GM21526 (cell line): ENCODE measurements at regions not wholly inside any gene's neighbourhood (a gene's known extent, or its start where the extent isn't known, plus 50 kb on each side); places are given as distances from the start of the nearest gene placed in this dataset.

Experiments used
- ATAC-seq: cut with Tn5 transposase; IDR thresholded peaks from one replicate; pipeline ENCODE4 v1.9.1; 2021; ENCODE audit warnings: moderate library complexity; ENCODE audit not compliant: unreplicated experiment, low FRiP score

GRCh38 chr4:175109933-175110332, 191.8 kb downstream of the ADAM29 start:
- no peak for ATAC-seq

DNA sequence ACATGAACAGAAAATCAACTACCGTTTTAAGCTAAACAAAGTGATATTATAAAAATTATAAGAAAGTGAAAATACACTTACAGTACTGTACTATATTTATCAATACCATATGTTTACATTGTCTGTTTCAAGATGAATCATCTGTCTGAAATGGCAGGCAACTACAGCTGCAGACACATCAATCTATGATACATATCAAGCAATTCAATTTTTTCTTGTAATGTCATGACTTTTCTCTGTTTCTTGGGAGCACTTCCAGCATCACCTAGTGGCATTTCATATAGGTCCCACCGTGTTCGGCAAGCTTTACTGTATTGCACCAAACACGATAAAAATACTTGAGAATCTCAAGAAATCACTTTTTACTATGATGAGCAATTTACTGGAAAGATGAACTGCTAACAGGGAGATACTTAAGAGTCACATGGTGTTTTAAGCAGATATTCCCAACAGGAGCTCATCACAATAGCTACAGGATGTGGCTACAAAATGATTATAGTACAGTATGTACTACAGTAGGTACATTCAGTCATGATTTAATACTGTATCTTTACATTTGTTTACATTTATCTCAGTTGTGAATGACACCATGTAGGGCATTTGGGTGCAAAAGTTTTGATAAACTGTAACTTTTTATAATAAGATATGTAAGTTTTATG, 207.4 kb downstream of the ADAM29 start:
- no peak for ATAC-seq

GRCh38 chr4:175127314-175127713, 209.2 kb downstream of the ADAM29 start:
- ATAC-seq: no peak

DNA sequence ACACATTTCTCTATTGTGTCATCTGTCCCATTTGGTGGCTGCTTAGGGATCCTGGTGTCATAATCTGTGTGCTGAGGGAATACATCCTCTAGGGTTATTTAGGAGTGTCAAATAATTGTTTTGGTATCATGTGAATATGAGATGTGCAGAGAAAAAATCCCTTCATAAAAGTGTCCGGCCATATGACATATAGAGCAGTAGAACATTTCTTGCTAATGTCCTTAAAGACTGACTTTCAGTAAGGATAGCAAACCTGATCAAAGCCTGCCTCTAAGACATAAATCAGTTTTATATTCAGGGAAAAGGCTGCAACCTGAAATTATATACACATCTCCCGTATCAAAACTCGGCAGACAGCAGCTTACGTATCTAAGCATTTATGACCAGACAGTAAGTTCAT, 211.6 kb downstream of the ADAM29 start:
- no peak for ATAC-seq

- no peak for ATAC-seq
Measured at GRCh38 chr4:175139205-175139604, 221.0 kb downstream of the ADAM29 start.

- no peak for ATAC-seq
Measured at GRCh38 chr4:175143116-175143515, 225.0 kb downstream of the ADAM29 start.

GRCh38 chr4:175146799-175147198, 228.6 kb downstream of the ADAM29 start:
- ATAC-seq: no peak

GRCh38 chr4:175147233-175147632, 229.1 kb downstream of the ADAM29 start:
- no peak for ATAC-seq

- no peak for ATAC-seq
Measured at GRCh38 chr4:175166020-175166419, 247.9 kb downstream of the ADAM29 start.

GRCh38 chr4:175176710-175177109, 258.6 kb downstream of the ADAM29 start:
- no peak for ATAC-seq

DNA sequence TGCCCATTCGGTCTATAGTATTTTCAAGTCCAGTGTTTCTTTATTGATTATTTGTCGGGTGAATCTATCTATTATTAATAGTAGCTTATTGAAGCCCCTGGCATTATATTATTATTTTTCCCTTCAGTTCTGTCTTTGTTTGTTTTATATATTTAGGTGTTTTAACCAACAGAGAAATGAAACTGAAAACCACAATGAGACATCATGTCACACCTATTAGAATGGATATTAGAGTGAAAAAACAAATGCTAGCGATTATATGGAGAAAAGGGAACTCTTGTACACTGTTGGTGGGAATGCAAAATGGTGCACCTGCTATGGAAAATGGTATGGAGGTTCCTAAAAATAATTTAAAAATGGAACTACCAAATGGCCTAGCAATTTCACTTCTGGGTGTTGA, 272.5 kb downstream of the ADAM29 start:
- ATAC-seq: no peak

DNA sequence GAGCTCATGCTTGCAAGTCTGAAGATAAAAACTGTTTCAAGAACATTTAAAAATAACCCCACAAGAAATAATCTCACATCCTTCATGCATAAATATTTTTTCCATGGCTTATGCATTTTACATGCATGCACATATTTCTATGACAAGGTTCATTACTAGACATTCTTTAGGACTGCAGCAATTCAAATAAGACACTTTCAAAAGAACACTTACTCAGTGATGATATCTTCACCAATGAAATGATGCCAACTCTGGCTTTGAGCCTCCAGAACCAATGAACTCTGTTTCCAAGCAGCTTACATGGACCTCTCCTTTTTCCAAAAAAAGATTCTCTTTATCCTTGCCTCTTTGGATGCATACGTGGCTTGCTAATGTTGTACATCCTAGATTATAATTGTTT, 279.9 kb downstream of the ADAM29 start:
- no peak for ATAC-seq

DNA sequence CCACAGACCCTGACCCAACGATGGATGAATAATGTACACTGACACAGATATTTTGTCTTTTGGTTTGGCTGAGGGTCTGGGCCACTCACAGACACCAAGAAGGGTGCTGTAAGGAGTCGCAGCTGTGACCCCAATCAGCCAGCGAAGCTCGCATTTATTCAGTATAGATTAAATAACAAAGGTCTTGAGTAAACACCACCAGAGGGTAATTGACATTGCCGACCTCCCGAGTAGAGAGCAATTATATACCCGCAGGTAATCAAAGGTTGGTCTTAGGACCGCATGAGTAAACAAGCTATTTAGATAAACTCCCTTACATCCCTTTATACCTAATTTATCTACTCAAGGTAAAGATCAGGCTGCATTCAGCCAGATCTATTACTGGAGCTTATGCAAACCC, 297.1 kb downstream of the ADAM29 start:
- no peak for ATAC-seq

- ATAC-seq: no peak
Measured at GRCh38 chr4:175215657-175216056, 297.5 kb downstream of the ADAM29 start.

DNA sequence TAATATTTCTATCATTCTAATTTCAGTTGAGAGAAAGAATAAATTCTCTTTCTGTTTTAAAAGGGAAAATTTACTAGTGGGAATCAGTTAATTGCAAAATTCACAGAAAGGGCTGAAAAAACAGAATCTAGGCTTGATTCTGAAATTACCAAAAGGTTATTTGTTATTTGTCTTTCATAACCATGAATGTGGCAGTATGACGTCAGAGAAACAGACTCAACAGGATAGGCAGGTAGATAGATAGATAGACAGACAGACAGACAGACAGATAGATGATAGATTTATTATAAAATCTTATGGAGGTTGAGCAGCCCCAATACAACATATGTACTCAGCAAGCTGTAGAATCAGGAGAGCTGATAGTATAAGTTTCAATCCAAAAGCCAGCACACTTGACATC, 311.0 kb downstream of the ADAM29 start:
- no peak for ATAC-seq

GRCh38 chr4:175234162-175234561, 316.0 kb downstream of the ADAM29 start:
- no peak for ATAC-seq

DNA sequence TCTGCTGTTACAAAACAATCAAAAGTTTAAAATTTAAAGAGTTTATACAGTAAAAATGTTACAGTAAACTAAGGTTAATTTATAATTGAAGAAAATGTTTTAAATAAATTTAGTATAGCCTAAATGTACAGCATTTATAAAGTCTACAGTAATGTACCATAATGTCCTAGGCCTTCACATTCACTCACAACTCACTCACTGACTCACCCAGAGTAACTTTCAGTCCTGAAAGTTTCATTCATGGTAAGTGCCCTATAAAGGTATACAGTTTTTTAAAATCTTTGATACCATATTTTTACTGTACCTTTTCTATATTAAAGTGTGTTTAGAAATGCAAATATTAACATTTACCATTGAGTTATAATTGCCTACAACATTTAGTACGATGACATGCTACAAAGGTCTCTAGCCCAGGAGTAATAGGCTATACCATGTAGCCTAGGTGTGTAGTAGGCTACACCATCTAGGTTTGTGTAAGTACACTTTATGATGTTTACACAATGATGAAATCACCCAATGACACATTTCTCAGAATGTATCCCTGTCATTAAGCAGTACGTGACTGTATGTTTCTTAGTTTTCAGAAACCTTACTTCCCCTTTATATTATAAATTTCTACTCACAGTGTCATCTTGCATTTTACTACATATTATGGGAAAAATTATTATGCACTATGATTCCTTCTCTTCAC, 320.8 kb downstream of the ADAM29 start:
- no peak for ATAC-seq

DNA sequence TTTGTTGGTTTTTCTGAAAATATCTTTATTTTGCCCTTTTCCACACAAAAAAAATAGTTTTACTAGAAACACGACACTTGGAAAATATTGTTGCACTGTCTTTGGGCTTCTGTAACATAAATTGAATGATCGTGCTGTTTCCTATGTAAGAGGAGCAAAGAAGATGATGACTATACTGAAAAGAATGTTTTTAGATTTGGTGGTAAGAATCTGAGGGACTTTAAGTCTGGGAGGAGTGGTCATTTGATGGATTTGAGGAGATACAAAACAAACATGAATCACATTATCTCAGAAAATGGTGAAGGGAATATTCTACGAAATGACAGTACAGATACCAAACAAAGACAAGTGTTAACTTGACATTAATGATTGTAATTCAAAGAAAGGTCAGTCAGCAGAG, 328.8 kb downstream of the ADAM29 start:
- ATAC-seq: no peak

DNA sequence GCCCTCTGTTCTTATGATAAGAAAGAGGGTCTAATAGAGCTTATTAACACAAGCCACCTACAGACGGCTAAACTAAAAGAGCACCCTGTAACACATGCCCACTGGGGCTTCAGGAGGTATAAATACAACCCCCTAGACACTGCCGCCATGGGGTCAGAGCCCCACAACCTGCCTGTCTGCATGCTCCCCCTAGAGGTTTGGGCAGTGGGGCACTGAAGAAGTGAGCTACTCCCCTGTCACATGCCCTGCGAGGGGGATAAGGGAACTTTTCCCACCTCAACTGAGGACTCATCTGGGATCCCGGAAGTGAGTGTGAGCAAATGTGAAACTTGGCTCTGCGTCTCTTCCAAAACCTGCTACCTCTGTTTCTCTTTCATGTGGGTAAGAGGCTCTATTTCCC, 334.5 kb downstream of the ADAM29 start:
- no peak for ATAC-seq

DNA sequence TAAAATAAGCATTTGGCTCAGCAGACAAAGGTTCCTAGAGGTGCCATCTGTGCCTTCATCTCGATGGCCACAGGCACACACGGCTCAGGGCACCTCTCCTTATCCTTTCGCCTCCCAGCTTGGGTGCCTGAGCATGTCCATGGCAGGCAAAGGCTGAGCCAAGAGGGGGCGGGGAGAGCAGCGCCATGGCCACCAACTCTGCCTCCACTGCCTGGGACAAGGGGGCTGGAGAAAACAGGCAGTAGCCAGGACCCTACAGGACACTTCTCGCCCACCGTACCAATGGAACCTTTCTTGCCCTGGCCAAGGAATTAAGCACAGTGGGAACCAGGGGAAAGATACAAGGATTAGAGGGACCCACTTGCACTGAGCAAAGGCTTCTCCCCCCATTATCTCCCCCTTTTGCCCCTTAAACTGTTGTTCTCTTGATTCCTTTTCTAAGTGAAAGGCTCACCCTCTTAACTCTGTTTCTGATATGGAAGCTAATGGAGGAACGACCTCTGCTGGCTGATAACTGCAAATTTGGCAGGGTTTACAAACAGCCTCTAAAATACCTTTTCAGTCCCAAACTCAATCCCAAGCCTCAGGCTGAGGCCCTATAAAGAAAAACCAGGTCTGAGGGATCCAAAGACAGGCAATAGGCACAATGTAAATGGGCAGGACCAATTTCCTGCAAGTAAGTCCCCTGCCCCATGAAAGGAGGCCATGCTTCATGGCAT, 335.2 kb downstream of the ADAM29 start:
- ATAC-seq: no peak

DNA sequence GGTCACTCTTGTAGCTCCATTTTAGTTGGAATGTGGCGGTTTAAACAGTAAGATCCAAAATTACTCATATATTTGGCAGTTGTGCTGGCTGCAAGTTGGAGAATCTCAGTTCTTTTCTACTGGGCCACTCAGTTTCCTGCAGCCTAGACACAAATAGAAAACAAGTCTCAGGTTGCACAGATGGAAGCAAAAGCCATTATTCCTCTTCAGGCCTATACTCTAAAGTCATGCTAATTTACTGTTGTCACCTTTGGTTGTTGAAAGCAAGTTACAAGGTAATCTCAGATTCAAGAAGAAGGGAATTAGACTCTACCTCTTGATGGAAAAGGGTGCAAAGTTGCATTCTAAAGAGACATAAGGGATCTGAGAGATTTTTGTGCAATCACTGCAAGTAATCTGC, 345.4 kb downstream of the ADAM29 start:
- no peak for ATAC-seq
